MCF 10A (cell line): ENCODE measurements at regions not wholly inside any gene's neighbourhood (a gene's known extent, or its start where the extent isn't known, plus 50 kb on each side); places are given as distances from the start of the nearest gene placed in this dataset.

Experiments
- BruUV-seq: library from RNA; stranded (reverse); fragments of 400-500 nt; replicated peaks from 2 replicates; lab custom pipeline; 2021; lab: Mats Ljungman, UMichigan
- CTCF ChIA-PET: fragments of 300-600 bp; sonication (Branson Sonifier 250); formaldehyde crosslinking; extraction: SDS; loops from one replicate; lab custom pipeline; 2021; ENCODE audit warnings: antibody characterized with exemption, inconsistent platforms; lab: Yijun Ruan, JAX
- POLR2A ChIA-PET: fragments of 300-600, 350-650 bp; sonication (Branson Sonifier 250); formaldehyde crosslinking; extraction: SDS; loops from one replicate; lab custom pipeline; 2020; ENCODE audit warnings: antibody characterized with exemption, inconsistent platforms; lab: Yijun Ruan, JAX
- DNase-seq: peaks from one replicate; pipeline ENCODE4 v3.0.0-alpha.2; 2018; ENCODE audit not compliant: unreplicated experiment
- H3K27ac Mint-ChIP-seq: one replicate; pipeline ENCODE4 v1.8.0; 2022; ENCODE audit warnings: mild to moderate bottlenecking, low read depth, mixed read lengths; ENCODE audit not compliant: unreplicated experiment
- H3K27me3 Mint-ChIP-seq: one replicate; pipeline ENCODE4 v1.8.0; 2022; ENCODE audit warnings: mixed read lengths; ENCODE audit not compliant: insufficient read depth, unreplicated experiment
- H3K36me3 Mint-ChIP-seq: one replicate; pipeline ENCODE4 v1.8.0; 2022; ENCODE audit warnings: mild to moderate bottlenecking, moderate library complexity, mixed read lengths; ENCODE audit not compliant: insufficient read depth, unreplicated experiment
- H3K4me1 Mint-ChIP-seq: one replicate; pipeline ENCODE4 v1.8.0; 2022; ENCODE audit warnings: mixed read lengths; ENCODE audit not compliant: insufficient read depth, unreplicated experiment
- H3K4me3 Mint-ChIP-seq: one replicate; pipeline ENCODE4 v1.8.0; 2022; ENCODE audit warnings: mild to moderate bottlenecking, moderate library complexity, mixed read lengths; ENCODE audit not compliant: unreplicated experiment
- H3K9me3 Mint-ChIP-seq: one replicate; pipeline ENCODE4 v1.8.0; 2022; ENCODE audit warnings: mixed read lengths; ENCODE audit not compliant: unreplicated experiment
- CTCF ChIP-seq: fragments of 200-600 bp; IDR thresholded peaks from one replicate; pipeline ENCODE4 v1.8.0; 2022; ENCODE audit warnings: antibody characterized with exemption, mild to moderate bottlenecking; ENCODE audit not compliant: unreplicated experiment
- intact Hi-C: fragments of 100-400 bp; cut with micrococcal nuclease; formaldehyde crosslinking; loops from 2 replicates; pipeline ENCODE4 v1.14.1; 2022

DNA sequence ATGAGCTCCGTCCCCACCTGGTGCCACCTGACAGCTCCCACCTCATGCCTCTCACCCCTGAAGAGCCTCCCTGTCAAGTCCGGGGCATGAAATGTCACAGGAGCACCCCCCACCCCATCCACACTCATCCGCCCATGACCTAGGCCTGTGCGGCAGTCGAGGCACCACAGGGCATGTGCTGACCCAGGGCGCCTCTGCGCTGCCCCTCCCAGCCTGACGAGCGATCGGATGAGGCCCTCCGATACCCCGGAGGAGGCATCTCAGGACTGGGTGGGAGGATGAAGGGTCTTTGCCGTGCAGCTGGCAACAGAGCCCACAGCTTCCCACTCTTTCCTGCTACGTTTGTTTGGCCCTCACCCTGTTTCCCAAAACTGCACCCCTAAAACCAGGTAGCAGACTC lies 184.4 kb upstream of the TCERG1L start:
- no peak overlapping the region for H3K4me3 Mint-ChIP-seq

GRCh38 chr10:131496351-131497052 lies 185.0 kb upstream of the TCERG1L start:
- intact Hi-C loops: no loop called here
- peaks cover 49% of the 10 kb centered on the region for H3K9me3 Mint-ChIP-seq
- no peaks in the 10 kb centered on the region for H3K27me3 Mint-ChIP-seq
- no peak for DNase-seq
- no peak overlapping the region for H3K4me3 Mint-ChIP-seq
- no peak overlapping the region for H3K27ac Mint-ChIP-seq
- no peaks in the 10 kb centered on the region for H3K4me1 Mint-ChIP-seq
- CTCF ChIA-PET: interaction anchor here (0.6 to 1.1 kb wide), 3 partner anchors 9 to 290 kb away, joined by 3 to 4 read pairs (median 3); no protein-coding TSS in a partner anchor
- no TSS peak for BruUV-seq
- no peaks in the 10 kb centered on the region for H3K36me3 Mint-ChIP-seq
- TF ChIP-seq CTCF: no peak
- POLR2A ChIA-PET: no interaction called here

More for the DNA sequence above, 184.4 kb upstream of the TCERG1L start:
- no peaks in the 10 kb centered on the region for H3K36me3 Mint-ChIP-seq
- peaks cover 50% of the 10 kb centered on the region for H3K9me3 Mint-ChIP-seq
- no TSS peak for BruUV-seq
- H3K4me1 Mint-ChIP-seq: no peaks in the 10 kb centered on the region
- CTCF ChIA-PET: no interaction called here
- intact Hi-C loops: no loop called here
- no peak overlapping the region for H3K27ac Mint-ChIP-seq
- POLR2A ChIA-PET: no interaction called here
- no peak for TF ChIP-seq CTCF
- no peaks in the 10 kb centered on the region for H3K27me3 Mint-ChIP-seq
- no peak for DNase-seq

DNA sequence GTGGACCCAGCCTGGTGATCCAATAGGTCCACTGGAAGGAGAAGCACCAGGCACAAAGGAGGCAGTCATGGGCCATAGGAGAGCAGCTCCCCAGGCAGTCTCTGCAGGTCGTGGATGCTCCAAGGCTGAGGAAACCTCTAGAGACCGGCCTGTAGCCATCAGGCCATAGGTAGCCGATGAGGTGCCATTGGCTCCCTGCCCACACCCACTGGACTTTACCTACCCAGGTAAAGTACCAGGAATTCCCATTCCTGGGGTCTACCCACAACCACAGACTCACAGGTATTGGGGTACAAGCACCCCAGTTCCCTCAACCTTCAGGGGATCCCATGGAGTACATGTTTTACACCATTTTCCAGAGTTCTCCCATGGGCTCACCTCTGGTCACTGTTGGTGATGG lies 188.0 kb upstream of the TCERG1L start:
- H3K36me3 Mint-ChIP-seq: no peaks in the 10 kb centered on the region
- CTCF ChIA-PET: no interaction called here

GRCh38 chr10:131500181-131500580 lies 188.7 kb upstream of the TCERG1L start:
- no TSS peak for BruUV-seq
- DNase-seq: no peak
- no peaks in the 10 kb centered on the region for H3K27me3 Mint-ChIP-seq

More for the DNA sequence above, 188.0 kb upstream of the TCERG1L start:
- no peak for TF ChIP-seq CTCF
- no TSS peak for BruUV-seq
- Mint-ChIP-seq H3K9me3 (peaks cover 61% of the 10 kb centered on the region), H3K4me3 (no peak overlapping the region), H3K4me1 (no peaks in the 10 kb centered on the region), H3K27ac (no peak overlapping the region), H3K27me3 (no peaks in the 10 kb centered on the region)
- DNase-seq: no peak
- POLR2A ChIA-PET: no interaction called here
- intact Hi-C loops: no loop called here

More at GRCh38 chr10:131500181-131500580, 188.7 kb upstream of the TCERG1L start:
- intact Hi-C loops: no loop called here
- H3K27ac Mint-ChIP-seq: no peak overlapping the region
- H3K4me1 Mint-ChIP-seq: no peaks in the 10 kb centered on the region
- CTCF ChIA-PET: interaction anchor here (0.8 kb wide), 1 partner anchor 181 kb away, joined by 3 read pairs; no protein-coding TSS in a partner anchor
- POLR2A ChIA-PET: no interaction called here
- H3K9me3 Mint-ChIP-seq: peaks cover 55% of the 10 kb centered on the region
- TF ChIP-seq CTCF: no peak
- no peak overlapping the region for H3K4me3 Mint-ChIP-seq
- H3K36me3 Mint-ChIP-seq: no peaks in the 10 kb centered on the region
